HG02642 (cell line): ENCODE measurements at regions not wholly inside any gene's neighbourhood (a gene's known extent, or its start where the extent isn't known, plus 50 kb on each side); places are given as distances from the start of the nearest gene placed in this dataset.
"Not testable (repeated sequence)": the region's sequence is repeated elsewhere in the genome, so short reads cannot be mapped to it uniquely, and the experiment has no call there.

Experiments used
- ATAC-seq: cut with Tn5 transposase; IDR thresholded peaks from one replicate; pipeline ENCODE4 v1.9.1; 2021; ENCODE audit warnings: mild to moderate bottlenecking; ENCODE audit not compliant: unreplicated experiment, poor library complexity

DNA sequence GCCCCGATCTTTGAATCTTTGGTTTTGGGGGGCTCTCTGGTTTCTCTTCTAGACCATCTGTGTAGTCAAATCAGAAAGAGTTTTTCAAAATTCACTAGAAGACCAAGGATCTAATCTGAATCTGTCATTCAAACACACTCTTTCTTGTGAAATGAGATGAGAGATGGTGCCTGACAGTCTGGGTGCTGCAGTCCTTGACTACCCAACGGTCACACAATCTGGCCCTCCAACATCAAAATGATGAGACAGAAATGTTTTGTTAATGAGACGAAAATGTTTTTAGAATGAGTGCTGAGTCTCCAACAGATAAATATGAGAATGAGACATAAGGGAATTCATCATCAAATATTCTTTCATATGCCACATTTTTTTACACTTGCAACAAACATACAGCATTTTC lies 695.7 kb upstream of the USP15 start:
- no peak for ATAC-seq

DNA sequence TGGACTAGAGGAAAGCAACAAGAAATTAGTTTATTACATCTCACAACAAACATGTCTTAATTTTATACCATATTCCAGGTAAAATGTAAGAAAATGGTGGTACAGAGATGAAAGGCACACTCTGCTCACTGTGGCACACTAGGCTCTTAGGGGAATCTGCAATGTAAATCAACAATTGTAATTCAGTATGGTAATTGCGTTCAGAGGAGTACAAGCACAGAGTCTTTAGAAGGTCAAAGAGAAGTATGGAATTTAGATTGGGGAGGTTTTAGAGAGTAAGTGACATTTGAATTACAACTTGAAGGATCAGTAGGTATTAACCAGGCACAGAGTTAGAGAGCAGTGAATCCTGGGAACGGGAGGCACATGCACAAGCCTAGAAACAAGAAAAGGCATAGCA lies 694.0 kb upstream of the USP15 start:
- ATAC-seq: no peak

DNA sequence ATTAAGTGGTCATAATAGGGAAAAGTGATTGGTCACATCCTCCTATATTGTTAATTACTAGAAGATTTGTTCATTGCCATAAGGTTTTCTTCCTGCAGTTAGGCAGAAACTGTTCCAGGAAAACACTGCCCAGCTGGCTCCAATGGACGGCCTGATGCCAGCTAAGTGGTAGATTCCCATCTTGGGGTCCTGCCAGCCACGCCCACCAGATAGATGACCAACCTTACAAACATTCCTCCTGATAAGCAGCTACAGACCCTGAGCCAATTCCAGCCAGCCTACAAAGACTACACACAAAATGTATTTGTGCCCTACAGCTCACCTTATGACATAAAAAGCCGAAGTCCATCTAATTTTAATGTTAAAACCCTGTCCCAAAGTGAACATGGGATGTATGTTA lies 685.9 kb upstream of the USP15 start:
- no peak for ATAC-seq

DNA sequence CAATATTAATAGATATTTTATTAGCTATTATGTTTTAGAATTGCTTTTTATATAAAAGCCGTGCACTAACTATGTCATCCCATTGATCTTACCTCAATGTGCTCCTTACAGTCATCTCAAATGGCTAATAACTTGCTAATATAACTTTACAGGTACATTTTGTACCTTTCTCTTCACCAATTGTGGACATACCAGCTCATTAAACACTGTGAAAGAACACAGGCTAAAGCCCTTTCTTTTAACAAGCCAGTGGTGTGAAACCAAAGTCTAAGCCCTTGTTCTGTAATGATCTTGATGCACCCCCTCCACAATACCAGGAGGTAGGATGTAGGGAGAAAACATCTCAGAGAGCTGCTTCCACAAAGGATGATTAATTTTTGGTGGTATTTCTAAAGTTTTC lies 675.3 kb upstream of the USP15 start:
- ATAC-seq: no peak

DNA sequence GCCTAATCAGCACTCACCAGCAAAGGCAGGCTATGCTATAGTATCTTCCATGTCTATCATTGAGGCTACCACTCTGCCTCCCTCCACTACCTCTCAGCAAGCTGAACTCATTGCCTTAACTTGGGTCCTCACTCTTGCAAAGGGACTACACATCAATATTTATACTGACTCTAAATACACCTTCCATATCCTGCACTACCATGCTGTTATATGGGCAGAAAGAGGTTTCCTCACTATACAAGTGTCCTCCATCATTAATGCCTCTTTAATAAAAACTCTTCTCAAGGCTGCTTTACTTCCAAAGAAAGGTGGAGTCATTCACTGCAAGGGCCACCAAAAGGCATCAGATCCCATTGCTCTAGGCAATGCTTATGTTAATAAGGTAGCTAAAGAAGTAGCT lies 669.3 kb upstream of the USP15 start:
- not testable (repeated sequence) for ATAC-seq

DNA sequence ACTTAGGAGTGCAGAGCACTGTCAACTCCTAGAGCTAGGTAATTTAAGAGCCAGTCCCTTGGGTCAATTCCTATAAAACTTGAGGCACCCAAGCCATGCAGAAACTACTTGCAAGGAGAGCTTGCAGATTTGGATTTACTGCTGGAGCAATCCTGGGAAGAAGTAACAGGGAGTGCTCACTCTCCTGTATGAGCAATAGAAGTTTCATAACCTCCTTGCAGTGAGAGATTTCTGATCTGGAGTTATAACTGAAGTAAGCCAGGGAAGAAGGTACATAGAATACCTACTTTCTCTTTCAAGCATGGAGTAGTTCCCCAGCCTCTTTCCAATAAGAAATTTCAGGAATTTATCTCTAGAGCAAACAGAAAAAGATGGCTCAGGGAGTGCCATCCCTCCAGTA lies 650.1 kb upstream of the USP15 start:
- ATAC-seq: no peak

DNA sequence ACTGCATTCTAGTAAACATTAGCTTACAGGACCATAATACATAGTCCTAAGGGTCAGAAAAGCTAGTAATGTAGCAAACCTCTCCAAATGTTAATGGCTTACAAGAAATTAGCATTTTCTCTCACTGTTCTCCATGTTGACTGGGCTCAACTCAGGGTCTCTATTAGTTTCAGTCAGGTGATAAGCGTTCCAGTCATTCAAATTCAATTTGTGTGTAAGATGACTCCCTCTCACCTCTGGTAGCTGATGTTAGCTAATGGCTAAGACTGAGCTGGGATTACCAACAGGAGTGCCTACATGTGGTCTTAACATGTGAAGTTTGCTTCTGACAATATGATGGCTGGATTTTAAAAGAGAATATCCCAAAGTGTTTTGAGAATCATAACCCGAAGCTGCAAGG lies 630.5 kb upstream of the USP15 start:
- no peak for ATAC-seq

DNA sequence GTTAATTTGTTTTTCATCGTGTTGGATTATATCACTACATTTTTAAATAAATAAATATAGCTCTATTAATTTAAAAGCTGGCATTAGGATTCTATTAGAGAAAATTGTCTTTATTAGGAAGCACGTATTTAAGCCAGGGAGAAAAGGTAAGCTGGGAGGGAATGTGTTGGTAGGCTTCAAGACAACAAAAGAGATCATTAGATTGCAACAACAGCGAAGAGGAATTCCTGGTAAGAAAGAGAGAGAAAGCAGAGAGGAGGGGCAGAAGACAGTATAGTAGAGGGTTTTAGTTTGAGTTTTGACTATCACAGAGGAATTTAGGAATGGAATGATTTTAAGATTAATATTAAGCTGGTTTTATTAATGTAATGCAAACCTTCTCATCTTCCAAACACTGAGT lies 613.6 kb upstream of the USP15 start:
- ATAC-seq: no peak

DNA sequence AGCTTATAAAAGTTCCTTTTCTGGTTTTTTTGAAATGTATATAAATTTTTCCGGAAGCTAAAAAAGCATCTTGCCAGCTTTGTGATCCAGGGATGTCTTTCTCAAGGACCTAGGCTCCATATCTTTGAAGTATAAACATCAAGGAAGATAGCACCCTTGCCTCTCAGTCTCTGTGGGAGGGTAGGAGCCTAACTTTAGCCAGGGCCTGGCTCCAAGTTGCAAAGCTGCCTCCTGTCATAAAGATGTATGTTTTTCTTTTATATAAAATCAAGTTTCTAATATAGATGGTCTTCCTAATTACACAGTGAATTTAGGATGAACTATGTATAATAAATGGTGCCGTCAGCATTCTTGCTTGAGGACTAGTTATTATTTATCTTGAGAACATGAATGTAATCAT lies 612.6 kb upstream of the USP15 start:
- ATAC-seq: no peak

DNA sequence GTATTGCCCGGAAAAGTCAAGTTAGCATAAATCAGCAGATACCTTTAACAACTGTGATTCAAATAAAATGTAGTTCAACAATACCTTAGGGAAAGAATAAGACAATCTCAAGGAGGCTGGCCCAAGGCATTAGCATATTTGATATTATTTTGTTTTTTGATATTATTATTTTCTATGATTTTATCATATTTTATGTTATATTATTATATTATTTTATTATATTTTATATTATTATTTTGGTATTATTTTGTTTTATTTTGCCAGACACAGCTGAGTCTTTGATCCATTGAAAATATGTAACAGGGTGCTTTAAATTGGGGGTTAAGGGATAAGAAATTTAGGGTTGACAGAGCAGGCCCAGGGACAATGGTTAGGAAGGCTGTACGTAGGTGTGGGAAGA lies 607.9 kb upstream of the USP15 start:
- ATAC-seq: no peak

DNA sequence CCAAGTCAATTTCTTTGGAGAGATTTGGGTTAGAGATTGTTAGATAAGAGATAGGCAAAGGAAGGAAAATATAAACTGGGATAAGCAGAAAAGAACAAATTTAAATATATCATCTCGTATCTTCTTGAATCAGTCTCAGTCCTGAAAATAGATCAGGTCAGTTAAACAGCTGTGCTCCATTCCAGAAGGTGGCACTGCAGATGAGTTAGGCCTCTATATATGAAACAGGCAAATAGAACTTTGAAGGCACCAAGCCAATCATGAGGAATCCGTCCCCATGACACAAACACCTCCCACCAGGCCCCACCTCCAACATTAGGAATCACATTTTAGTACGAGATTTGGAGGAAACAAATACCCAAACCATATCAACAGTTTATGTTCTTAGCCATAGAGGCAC lies 605.5 kb upstream of the USP15 start:
- no peak for ATAC-seq

DNA sequence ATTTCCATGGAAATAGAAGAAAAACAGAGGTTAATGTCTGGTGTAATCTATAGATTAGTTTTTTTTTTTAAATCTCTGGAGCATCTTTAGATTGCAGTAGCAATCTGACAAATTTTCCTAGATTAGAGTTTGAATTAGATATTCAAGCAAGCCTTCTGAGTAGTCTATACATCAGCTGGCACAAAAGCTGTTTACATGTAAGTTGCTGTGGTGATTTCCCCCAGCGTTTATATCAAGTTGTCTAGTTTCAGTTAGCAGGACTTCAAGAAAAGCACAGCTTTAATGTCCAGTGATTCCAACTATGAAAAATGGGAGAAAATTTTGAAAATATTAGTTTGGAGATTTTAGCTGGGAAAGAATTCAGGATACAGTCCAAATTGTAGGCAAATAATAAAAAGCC lies 605.0 kb upstream of the USP15 start:
- no peak for ATAC-seq

DNA sequence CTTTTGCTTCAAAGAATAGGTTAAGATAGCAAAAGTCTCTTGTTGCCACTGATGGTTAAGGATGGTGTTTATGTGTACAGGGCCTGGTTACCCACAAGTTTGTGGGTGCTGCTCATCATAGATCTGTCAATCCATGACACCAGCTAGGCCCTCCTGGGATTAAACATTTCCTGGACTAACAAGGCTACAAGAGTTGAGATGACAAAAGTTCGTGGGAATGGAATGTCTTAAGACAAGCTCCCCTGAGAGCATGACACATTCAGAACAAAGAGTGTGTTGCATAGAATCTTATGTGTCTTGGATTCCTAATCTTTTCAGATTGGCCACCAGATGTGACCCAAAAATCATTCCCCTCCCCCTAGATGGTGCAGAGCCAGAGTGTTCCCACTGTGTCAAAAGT lies 592.5 kb upstream of the USP15 start:
- no peak for ATAC-seq

DNA sequence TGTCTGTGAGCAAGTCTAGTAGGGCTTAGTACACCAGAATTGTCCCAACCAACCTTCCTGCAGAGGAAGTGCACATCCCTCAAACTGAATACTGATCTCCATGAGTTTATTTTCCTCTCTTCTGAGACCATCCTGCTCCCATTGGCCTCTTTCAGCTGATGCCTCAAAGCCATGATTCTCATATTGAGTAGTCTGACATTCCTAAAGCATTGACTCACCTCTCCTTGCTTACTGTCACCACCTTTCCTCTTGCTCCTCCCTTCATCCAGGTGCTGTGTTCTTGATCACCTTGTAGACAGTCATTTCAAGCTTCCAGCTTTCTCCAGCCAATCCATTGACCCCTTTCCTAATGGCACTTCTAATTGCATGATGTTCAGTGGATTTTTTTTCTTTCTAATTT lies 583.7 kb upstream of the USP15 start:
- no peak for ATAC-seq

DNA sequence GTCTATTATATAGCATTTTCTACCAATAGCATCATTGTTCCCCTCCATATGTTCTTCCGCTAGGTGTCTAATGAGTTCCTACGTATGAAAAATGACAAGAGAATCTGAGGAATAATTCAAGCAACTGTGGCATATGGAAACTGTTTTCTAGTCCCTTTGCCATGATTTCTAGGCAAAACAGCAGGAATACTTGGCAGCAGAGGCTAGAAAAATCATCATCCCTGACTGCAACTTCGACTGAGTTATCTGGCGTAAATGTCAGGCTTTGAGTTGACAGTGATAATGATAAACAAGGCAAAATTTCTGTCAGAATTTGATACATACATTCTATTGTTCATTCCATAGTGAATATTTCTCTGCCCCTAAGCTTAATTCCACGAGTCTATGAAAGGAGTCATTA lies 572.8 kb upstream of the USP15 start:
- ATAC-seq: no peak

DNA sequence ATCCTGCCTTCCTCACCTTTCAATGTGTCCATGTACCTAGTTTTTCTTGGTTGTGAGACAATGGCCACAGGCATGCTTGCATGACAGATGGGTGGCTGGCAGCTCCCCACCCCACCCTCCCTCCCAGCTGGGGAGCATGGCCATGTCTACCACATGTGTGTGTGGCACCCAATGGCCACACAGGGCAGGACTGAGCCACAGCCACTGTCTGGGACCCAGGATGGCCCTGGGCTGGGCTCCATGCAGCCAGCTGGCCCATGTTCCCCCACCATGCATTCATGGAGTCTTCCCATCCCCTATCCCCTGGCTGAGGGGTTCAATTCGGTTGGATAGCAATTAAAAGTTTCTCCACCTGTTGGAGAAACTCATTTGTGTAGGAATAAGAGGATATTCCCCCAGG lies 566.0 kb upstream of the USP15 start:
- ATAC-seq: no peak

DNA sequence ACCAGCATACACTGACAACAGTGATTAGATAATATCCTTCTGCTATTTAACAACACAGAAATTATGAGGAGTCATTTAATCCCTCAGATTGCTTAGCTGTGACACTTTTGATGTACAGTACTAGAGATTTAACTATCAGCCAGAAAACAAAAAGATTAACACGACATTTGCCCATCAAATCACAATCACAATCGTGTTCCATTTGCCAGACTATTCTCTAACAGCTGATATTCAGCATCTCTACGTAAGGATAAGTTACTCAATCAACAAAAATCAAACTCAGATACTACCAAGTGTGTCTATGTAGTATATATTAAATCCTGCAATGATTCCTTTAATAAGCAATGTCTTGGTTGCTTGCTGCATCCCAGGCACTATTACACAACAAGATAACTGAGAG lies 558.7 kb upstream of the USP15 start:
- ATAC-seq: no peak

DNA sequence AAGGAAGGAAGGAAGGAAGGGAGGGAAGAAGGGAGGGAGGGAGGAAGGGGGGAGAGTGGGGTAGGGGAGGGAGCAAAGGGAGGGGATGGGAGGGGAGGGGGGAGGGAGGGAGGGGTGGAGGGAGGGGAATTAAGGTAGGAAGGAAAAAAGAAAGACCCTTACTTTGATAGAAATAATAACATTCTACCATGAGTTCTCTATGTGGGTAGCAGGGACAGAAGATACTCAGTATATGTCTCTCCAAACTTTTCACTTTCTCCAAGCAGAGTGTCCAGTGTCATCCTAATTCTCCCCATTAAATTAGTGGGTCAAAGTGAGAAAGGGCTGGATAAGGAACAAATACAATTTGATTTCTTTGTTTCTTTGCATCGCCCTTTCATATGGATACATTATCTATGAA lies 553.4 kb upstream of the USP15 start:
- no peak for ATAC-seq

DNA sequence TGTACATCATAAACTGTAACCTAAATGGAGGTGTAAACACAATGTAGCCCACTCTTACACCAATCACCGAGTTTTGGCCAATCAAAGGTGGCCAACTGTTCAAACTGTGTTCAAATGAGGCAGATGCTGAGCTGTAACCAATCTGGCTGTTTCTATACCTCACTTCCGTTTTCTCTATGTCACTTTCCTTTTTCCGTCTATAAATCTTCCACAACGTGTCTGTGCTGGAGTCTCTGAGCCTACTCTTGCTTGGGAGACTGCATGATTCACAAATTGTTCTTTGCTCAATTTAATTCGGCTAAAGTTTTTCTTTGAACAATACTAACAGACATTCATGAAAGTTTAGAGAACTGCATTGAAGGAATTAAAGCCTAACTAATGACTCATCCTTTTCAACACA lies 547.1 kb upstream of the USP15 start:
- no peak for ATAC-seq

DNA sequence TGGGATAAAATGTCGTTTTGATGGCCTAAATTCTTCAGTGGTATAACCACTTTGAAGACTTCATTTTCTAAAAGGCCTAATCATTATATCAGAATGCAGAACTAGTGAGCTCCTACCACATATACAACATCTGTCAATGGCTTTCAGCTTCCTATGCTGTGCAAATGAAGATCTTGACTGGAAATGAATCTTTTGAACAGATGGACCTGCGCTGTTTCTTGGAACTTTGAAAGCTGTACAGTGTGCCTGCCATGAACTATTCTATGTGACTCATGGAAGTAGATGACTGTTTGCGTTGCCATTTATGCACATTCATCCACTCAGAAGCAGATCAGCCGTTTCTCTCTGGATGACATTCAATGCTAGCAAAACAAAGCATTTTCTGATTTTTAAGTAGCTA lies 542.2 kb upstream of the USP15 start:
- ATAC-seq: no peak

DNA sequence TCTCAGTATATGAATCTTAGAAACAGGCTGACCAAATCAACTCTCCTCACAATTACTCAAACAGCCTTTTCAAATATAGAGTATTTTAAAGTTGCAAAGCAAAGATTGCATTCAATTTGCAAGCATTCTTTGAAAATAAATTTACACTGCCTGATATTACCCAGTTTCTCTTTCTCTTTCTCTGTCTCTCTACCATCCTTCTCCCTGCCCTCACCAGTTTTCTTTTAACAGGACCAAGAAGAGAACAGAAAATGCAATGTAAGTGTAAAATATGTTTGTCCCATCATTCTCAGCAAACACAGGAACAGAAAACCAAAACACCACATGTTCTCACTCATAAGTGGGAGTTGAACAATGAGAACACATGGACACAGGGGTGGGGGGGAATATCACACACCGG lies 520.3 kb upstream of the USP15 start:
- ATAC-seq: no peak

DNA sequence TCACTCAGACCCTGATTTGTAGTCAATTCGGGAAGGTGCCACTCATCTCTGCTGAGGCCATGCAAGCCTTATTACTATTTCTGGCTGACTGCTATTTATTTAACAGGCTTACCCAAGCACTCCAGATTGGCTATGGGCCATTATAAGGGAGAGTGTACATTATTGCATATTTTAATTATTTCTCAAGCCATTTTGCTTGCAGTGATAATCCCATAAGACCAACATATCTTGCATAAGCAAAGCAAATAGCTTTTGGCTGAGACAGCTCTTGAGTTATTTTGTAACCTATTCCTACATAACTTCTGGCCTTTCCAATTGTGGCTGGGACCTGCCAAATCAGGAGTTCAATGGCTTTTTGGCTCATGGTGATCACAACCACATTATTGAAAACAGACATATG lies 509.6 kb upstream of the USP15 start:
- no peak for ATAC-seq

DNA sequence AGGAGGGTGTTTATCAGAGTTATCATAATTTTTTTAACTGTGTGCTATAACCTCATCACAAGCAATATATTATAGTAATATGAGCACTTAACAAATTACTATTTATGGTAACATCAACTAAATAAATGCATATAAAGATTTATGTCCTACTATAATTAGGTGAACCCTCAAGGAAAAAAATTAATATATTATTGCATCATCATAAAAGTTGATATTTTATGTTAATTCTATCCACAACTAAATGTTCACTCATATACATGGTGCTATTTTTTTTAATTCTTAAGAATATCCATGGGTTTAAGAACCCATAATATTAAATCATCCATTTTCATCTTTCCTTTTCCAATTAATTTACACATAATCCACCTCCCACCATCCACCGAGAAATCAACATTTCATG lies 506.0 kb upstream of the USP15 start:
- no peak for ATAC-seq
